Left colon (tissue), 2 donors: ENCODE measurements at regions not wholly inside any gene's neighbourhood (a gene's known extent, or its start where the extent isn't known, plus 50 kb on each side); places are given as distances from the start of the nearest gene placed in this dataset.

Experiments used
- ATAC-seq: fragments of 200-7000 bp; cut with Tn5 transposase; one replicate; pipeline ENCODE4 v1.9.1; 2020; ENCODE audit warnings: mild to moderate bottlenecking, moderate library complexity
- DNase-seq, 2 donors: peaks; one replicate each; pipeline ENCODE4 v3.0.0-alpha.2; 2020
- intact Hi-C, 2 donors: fragments of 100-400 bp; cut with DNase I in 1 of 2; cut with micrococcal nuclease in 1 of 2; formaldehyde crosslinking; loops; one replicate each; pipeline versions ENCODE4 v1.11.2 to v1.14.0; 2022; cut with DNase I, micrococcal nuclease
- donor health status: DM: no; HTN: no; CAD: no.
- donor health status: DM: yes; HTN: yes; CAD: no.

DNA sequence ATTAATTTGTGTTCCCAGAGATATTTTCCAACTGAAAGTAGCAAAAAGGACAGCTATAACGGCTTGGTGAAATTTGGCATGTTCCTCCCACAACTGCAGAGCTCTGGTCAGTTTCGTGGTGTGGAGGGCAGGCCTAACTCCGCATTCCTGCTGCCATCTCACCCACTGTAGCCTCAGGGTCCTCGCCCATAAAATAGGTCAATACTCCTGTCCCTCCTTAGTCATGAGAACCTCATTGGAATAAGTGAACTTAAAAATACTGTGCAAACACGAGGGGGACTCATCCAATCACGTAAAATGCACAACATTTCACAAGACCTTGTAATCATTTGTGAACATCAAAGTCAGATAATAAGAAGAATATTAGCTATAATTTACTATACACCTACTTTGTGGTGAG lies 143.5 kb upstream of the NCKAP5 start:
- intact Hi-C loops: no loop called here
- DNase-seq (no peak), ATAC-seq (no peak)

GRCh38 chr2:133712369-133712768 lies 144.1 kb upstream of the NCKAP5 start:
- DNase-seq (no peak), ATAC-seq (no peak)
- intact Hi-C loops: no loop called here

DNA sequence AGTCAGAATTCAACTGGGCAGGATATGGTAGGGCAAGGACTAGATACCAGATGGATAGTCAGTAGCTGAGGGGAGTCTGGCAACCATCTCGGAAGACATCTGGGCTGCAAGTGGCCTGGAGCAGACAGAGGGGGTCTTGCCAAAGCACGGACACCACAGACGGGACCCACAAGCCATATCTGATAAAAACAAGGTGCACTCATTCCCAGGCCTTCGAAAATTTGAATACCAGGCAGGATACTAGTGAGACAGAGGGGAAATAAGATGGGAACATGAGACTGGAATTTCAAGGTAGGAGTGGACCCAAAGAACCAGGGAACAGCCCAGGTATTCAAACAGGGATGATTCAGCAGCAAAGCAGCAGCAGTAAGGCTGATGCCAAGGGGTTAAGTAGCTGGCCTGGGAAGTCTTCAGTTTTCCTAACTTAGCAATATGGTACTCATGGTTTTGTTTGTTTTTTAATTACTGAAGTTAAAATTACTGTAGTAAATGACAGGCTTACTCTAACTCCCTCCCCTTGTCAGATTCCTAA lies 144.9 kb upstream of the NCKAP5 start:
- intact Hi-C loops: no loop called here
- DNase-seq (no peak), ATAC-seq (no peak)

DNA sequence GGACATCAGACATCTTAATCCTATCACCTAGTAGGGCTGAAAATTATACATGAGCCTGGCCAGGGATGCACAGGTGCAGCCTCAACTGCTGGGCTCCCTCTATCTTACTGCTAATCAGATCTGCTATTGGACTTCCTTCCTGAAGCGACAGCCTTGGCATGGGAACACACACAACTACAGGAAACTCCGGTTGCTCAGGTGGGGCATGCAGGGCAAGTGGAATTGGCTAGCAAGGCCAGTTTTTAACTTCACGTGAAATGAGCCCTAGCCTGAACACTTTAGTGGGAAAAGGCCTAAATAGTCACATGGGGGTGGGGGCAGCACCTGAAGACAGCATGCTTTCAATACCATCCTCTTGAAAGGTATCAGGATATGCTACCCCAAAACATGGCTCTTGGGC lies 147.9 kb upstream of the NCKAP5 start:
- intact Hi-C loops: no loop called here
- DNase-seq: no peak
- ATAC-seq: no peak

GRCh38 chr2:133717497-133717896 lies 149.2 kb upstream of the NCKAP5 start:
- ATAC-seq (no peak), DNase-seq (no peak)
- intact Hi-C loops: no loop called here

DNA sequence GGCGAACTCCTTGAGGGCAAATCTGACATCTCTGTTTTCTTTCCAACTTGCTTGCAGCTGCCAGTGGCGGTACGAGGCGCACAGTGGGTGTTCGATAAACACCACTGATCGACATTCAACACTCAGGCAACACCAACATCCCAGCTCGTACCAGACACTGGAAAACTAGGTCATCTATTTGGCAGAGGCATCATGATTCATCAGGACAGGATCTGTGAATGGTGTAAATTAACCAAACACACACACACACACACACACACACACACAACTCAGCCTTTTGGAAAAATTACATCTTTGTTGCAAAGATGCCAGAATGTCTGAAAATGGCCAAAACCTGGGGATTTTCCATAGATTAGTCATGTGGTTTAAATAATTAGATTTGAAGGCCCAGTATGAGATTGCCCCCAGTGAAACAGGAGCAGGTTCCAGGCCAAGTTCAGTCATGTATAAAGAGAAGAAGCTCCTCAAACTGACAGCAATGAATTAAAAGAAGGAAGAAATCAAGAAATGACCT lies 150.5 kb upstream of the NCKAP5 start:
- no peak for DNase-seq
- intact Hi-C loops: no loop called here
- ATAC-seq: no peak

DNA sequence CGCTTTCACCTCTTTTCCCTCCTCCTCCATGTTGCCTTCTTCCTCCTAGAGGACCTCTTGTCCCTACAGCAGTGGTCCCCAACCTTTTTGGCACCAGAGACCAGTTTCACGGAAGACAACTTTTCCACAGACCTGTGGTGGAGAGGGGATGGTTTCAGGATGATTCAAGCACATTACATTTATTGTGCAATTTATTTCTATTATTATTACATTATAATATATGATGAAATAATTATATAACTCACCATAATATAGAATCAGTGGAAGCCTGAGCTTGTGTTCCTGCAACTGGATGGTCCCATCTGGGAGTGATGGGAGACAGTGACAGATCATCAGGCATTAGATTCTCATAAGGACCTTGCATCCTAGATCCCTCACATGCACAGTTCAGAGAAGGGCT lies 152.2 kb upstream of the NCKAP5 start:
- ATAC-seq (no peak), DNase-seq (no peak)
- intact Hi-C loops: no loop called here

DNA sequence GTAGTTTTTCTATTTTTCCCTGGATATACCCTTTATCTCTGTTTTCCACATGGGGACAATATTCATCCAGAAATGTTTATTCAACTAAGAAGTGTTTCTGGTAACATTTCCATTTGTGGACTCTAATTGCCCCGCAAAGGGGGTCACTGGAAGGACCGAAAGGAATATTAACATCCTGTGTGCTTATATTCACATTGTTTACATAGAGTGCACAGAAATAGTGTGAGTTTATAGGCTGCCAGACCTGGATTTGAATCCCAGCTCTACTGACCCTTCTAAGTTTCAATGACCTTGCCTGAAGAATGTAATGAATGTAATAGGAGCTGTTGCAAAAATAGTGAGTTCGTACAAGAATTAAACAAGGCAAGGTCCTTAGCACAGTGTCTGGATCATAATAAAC lies 152.9 kb upstream of the NCKAP5 start:
- intact Hi-C loops: no loop called here
- no peak for DNase-seq
- ATAC-seq: no peak

DNA sequence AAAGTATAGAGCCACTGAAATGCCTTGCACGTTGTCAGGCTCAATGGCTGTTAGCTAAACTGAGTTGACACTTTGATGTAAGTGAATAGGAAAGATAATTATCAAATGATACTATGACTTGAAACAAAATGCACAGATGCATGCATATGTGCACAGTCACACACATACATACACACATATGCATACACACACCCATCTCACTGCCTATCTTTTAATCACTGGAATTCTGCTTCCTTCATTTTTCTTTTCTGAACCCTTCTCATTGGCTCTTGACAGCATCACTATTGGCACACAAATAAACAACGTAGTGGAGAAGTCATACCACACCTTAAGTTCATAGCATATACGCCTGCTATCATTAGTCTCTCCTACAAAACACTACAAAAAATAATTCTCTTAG lies 154.9 kb upstream of the NCKAP5 start:
- DNase-seq (no peak), ATAC-seq (no peak)
- intact Hi-C loops: no loop called here

GRCh38 chr2:133726973-133727372 lies 158.7 kb upstream of the NCKAP5 start:
- no peak for ATAC-seq
- DNase-seq: no peak
- intact Hi-C loops: no loop called here

DNA sequence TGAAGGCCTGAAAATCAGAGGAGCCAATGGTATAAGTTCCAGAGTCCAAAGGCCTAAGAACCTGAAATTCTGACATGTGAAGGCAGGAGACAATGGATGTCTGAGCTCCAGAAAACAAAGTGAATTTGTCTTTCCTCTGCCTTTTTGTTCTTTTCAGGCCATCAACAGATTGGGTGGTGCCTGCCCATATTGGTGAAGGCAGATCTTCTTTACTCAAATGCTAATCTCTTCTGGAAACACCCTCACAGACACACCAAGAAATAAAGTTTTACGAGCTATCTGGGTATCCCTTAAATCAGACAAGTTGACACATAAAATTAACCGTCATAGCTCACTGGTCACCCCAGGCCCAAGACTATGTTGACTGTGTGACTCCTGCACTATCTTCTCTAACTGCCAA lies 163.8 kb upstream of the NCKAP5 start:
- no peak for DNase-seq
- no peak for ATAC-seq
- intact Hi-C loops: no loop called here

DNA sequence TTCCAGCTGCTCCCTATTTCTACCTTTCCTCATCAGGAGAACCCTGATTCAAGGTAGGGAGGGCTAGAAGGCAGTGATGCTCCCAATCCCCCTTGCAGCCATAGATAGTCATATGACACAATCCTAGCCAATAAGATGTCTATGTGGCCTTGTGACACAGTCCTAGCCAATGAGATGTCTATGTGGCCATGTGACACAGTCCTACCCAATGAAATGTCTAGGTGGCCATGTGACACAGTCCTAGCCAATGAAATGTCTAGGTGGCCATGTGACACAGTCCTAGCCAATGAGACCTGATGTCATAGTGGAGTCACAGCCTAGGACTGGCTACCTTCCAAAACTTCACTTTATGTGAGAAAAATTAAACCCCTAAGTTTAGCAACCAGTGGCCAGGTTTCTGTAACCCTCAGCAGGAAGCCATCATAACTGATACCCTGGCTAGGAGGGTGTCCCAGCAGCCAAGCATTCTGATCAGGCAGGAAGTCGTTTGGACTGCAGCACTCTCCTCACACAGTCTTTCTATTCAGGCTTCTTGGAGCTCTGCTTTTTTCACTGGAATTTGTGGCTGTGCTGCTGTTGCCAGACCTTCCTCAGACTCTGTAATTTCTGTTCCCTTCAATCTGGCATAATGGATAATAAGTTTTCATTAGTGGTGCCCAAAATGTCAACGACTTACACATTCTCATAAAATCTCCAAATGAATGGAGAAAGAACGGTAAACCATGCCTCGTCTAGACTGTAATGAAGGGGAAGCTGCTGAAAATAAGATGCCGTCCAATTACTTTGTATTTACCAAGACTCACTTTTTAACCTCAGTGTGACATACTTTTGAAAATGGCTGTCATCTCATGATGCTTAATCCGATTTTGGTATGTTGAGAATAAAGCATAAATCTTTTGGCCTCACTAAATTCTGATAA lies 165.0 kb upstream of the NCKAP5 start:
- ATAC-seq: no peak
- intact Hi-C loops: no loop called here
- DNase-seq: no peak

DNA sequence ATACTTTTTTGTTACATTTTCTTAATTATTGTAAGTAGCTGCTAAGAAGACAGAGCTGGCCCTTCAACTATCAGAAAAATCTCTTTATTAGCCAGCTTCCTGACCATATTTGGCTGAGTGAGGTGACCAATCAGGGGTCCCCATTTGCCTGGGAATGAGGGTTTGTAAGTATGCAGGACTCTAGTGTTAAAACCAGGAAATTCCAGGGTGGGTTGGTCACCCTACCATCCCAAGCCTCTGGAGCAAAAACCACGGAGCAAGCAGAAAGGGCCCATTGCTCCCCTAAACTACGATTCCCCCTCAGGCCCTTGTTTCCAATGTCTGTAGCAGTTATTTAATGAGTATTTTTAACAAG lies 165.6 kb upstream of the NCKAP5 start:
- ATAC-seq (no peak), DNase-seq (no peak)
- intact Hi-C loops: no loop called here

DNA sequence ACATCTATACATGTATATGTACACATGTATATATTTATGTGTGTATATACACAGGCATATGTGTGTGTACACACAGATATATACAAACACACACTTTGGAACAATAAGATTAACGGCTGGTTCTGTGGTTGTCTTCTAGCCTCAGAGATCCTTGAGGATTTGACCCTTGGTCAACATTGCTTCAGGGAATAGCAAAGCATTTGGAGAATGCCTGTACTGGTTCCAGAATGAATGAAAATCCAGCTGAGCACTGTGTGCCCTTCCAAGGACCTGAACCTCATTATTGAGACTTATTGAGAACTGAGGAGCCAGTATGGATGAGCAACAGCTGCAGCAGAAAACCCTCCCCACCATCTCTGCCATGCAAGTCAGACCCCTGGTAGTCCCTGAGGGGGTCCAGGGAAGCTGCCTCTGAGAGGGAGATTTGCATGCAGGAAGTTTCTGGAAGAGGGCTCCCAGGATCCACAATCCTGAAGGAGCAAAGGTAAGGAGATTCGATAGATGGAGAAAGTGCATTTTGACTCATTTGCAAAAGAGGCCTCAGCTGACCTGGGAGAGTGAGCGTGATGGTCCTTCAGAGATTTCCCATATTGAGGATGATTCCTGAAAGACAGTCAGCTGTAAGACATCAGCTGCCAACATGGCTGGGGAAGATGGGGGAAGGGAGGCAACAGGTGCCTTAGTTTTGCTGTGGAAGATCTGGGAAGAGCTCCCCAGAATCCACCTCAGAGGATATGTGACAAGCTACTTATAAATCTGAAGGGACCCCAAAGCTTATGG lies 166.6 kb upstream of the NCKAP5 start:
- DNase-seq (no peak), ATAC-seq (no peak)
- intact Hi-C loops: no loop called here

GRCh38 chr2:133736674-133737073 lies 168.4 kb upstream of the NCKAP5 start:
- DNase-seq (no peak), ATAC-seq (no peak)
- intact Hi-C loops: no loop called here

GRCh38 chr2:133737242-133737993 lies 169.2 kb upstream of the NCKAP5 start:
- no peak for ATAC-seq
- no peak for DNase-seq
- intact Hi-C loops: no loop called here

- DNase-seq: no peak
- no peak for ATAC-seq
- intact Hi-C loops: no loop called here
These were observed 170.8 kb upstream of the NCKAP5 start for GRCh38 chr2:133739039-133739438.

DNA sequence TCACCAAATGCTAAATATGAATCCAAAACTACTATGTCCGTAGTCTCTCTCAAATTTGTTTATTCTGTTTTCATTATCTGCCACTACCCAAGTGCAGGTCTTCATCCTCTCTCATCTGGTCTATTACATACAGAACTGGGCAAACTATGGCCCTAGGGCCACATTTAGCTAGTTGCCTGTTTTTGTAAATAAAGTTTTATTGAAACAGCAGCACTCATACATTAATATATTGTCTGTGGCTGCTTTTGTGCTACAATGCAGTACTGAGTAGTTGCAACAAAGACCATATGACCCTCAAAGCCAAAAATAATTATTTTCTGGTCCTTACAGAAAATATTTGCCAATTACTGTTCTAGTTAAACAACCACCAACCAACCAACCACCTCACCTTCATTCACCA lies 172.2 kb upstream of the NCKAP5 start:
- DNase-seq (no peak), ATAC-seq (no peak)
- intact Hi-C loops: no loop called here

- DNase-seq (no peak), ATAC-seq (no peak)
- intact Hi-C loops: no loop called here
These were observed 179.9 kb upstream of the NCKAP5 start for GRCh38 chr2:133748007-133748700.
